Mesenchymal stem cell (in vitro differentiated cells and primary cell): ENCODE measurements at regions not wholly inside any gene's neighbourhood (a gene's known extent, or its start where the extent isn't known, plus 50 kb on each side); places are given as distances from the start of the nearest gene placed in this dataset.
A peak's percentile ranks its signal among the peaks of the same experiment; 100 is the strongest.

Source experiments
- DNase-seq: peaks from one replicate; pipeline ENCODE4 v3.0.0-alpha.2; 2013
- H2AFZ ChIP-seq: one replicate; pipeline ENCODE4 v1.6.1; 2013; ENCODE audit warnings: low read depth, mild to moderate bottlenecking, control low read depth, inconsistent platforms, low read length, moderate library complexity
- H2AK5ac ChIP-seq: 2 replicates; pipeline ENCODE4 v1.6.1; 2013; ENCODE audit warnings: low read length, moderate library complexity, mild to moderate bottlenecking, inconsistent platforms; ENCODE audit not compliant: severe bottlenecking
- H2BK120ac ChIP-seq: one replicate; pipeline ENCODE4 v1.6.1; 2013; ENCODE audit warnings: low read depth, mild to moderate bottlenecking, inconsistent platforms, low read length, moderate library complexity
- H2BK12ac ChIP-seq, 2 experiments: one replicate each; pipeline ENCODE4 v1.6.1; 2013; ENCODE audit warnings: inconsistent platforms in 2 of 2, low read length in 2 of 2, mild to moderate bottlenecking in 2 of 2, moderate library complexity in 2 of 2, control low read depth in 1 of 2
- H2BK15ac ChIP-seq: one replicate; pipeline ENCODE4 v1.6.1; 2013; ENCODE audit warnings: mild to moderate bottlenecking, low read depth, inconsistent platforms; ENCODE audit not compliant: poor library complexity, severe bottlenecking
- H2BK5ac ChIP-seq: 2 replicates; pipeline ENCODE4 v1.6.1; 2013; ENCODE audit warnings: low read depth, mild to moderate bottlenecking, low read length, control low read depth, inconsistent platforms; ENCODE audit not compliant: poor library complexity, severe bottlenecking
- H3K14ac ChIP-seq, 2 experiments: one replicate each; pipeline ENCODE4 v1.6.1; 2013; ENCODE audit warnings: inconsistent platforms in 2 of 2, low read length in 2 of 2, control low read depth in 1 of 2, mild to moderate bottlenecking in 1 of 2, moderate library complexity in 1 of 2
- H3K18ac ChIP-seq, 2 experiments: one replicate each; pipeline ENCODE4 v1.6.1; 2013; ENCODE audit warnings: inconsistent platforms in 2 of 2, low read length in 2 of 2, control low read depth in 1 of 2, low read depth in 1 of 2, mild to moderate bottlenecking in 1 of 2
- H3K23ac ChIP-seq, 2 experiments: one replicate each; pipeline ENCODE4 v1.6.1; 2013; ENCODE audit warnings: inconsistent platforms in 2 of 2, low read length in 2 of 2, mild to moderate bottlenecking in 2 of 2, moderate library complexity in 2 of 2, control low read depth in 1 of 2
- H3K27ac ChIP-seq: 2 replicates; pipeline ENCODE4 v1.5.1; 2013; ENCODE audit warnings: mild to moderate bottlenecking, moderate library complexity, low read length, control low read depth, inconsistent platforms; ENCODE audit not compliant: poor library complexity, severe bottlenecking
- H3K27me3 ChIP-seq, 2 experiments: 2 replicates each; pipeline versions ENCODE4 v1.6.1 to v1.7.0; 2013; ENCODE audit warnings: low read length in 2 of 2, mild to moderate bottlenecking in 2 of 2, moderate library complexity in 2 of 2, control low read depth in 1 of 2, inconsistent platforms in 1 of 2; ENCODE audit not compliant: control insufficient read depth in 1 of 2, insufficient read depth in 1 of 2
- H3K36me3 ChIP-seq, 2 experiments: 2 replicates each; pipeline versions ENCODE4 v1.6.1 to v1.7.0; 2013; ENCODE audit warnings: low read length in 2 of 2, control low read depth in 1 of 2, inconsistent platforms in 1 of 2, low read depth in 1 of 2, mild to moderate bottlenecking in 1 of 2; ENCODE audit not compliant: insufficient read depth in 2 of 2, control insufficient read depth in 1 of 2
- H3K4ac ChIP-seq, 2 experiments: one replicate each; pipeline ENCODE4 v1.6.1; 2013; ENCODE audit warnings: inconsistent platforms in 2 of 2, low read length in 2 of 2, mild to moderate bottlenecking in 2 of 2, moderate library complexity in 2 of 2, control low read depth in 1 of 2, low read depth in 1 of 2
- H3K4me1 ChIP-seq: 2 replicates; pipeline ENCODE4 v1.6.1; 2013; ENCODE audit warnings: low read depth, low read length, control low read depth; ENCODE audit not compliant: control insufficient read depth, insufficient read depth
- H3K4me2 ChIP-seq: 2 replicates; pipeline ENCODE4 v1.6.1; 2013; ENCODE audit warnings: low read length, mild to moderate bottlenecking, inconsistent platforms; ENCODE audit not compliant: poor library complexity, severe bottlenecking
- H3K4me3 ChIP-seq, 2 experiments: 2 replicates each; pipeline versions ENCODE4 v1.5.1 to v1.7.0; 2013; ENCODE audit warnings: low read length in 2 of 2, mild to moderate bottlenecking in 2 of 2, control low read depth in 1 of 2, low read depth in 1 of 2; ENCODE audit not compliant: insufficient read depth in 1 of 2
- H3K79me1 ChIP-seq: replicated peaks from 2 replicates; pipeline ENCODE4 v1.6.1; 2013; ENCODE audit warnings: mild to moderate bottlenecking, control low read depth, low read length, inconsistent platforms; ENCODE audit not compliant: poor library complexity, severe bottlenecking
- H3K9ac ChIP-seq: 2 replicates; pipeline ENCODE4 v1.7.0; 2013; ENCODE audit warnings: mild to moderate bottlenecking, low read length, moderate library complexity
- H3K9me3 ChIP-seq: 2 replicates; pipeline ENCODE4 v1.7.0; 2013; ENCODE audit warnings: mild to moderate bottlenecking, low read length; ENCODE audit not compliant: control insufficient read depth
- H4K8ac ChIP-seq: one replicate; pipeline ENCODE4 v1.6.1; 2013; ENCODE audit warnings: inconsistent platforms, mild to moderate bottlenecking, low read length, moderate library complexity
- H4K91ac ChIP-seq: one replicate; pipeline ENCODE4 v1.6.1; 2013; ENCODE audit warnings: mild to moderate bottlenecking, low read length, inconsistent platforms
- WGBS: methylation state at CpG from one replicate; pipeline ENCODE4 v1.1.7; 2013; ENCODE audit warnings: mixed read lengths; 5-methylcytosine and 5-hydroxymethylcytosine counted together

GRCh38 chr10:118957443-118957825, 72.1 kb upstream of the NANOS1 start:
- no peak overlapping the region for H3K23ac ChIP-seq
- 94% methylated on average over 5 of the region's 5 CpGs for WGBS
- H3K14ac ChIP-seq, result no peak overlapping the region
- H2AK5ac ChIP-seq, result no peak overlapping the region
- H4K91ac ChIP-seq, result no peak overlapping the region
- H2BK12ac ChIP-seq, result no peak overlapping the region
- no peaks in the 10 kb centered on the region for H3K36me3 ChIP-seq
- H3K27ac ChIP-seq, result no peak overlapping the region
- no peak overlapping the region for H3K4me2 ChIP-seq
- peaks cover 0 to 13% of the 10 kb centered on the region in 2 experiments for H3K27me3 ChIP-seq
- H2AFZ ChIP-seq, result no peak overlapping the region
- H3K9ac ChIP-seq, result no peak overlapping the region
- H4K8ac ChIP-seq, result no peak overlapping the region
- no peaks in the 10 kb centered on the region for H3K9me3 ChIP-seq
- H2BK5ac ChIP-seq, result no peak overlapping the region
- no peak overlapping the region for H3K18ac ChIP-seq
- H3K4me1 ChIP-seq, result peaks cover 10% of the 10 kb centered on the region
- no peak overlapping the region for H3K4ac ChIP-seq
- no peaks in the 10 kb centered on the region for H3K79me1 ChIP-seq
- no peak overlapping the region for H2BK15ac ChIP-seq
- no peak overlapping the region for H3K4me3 ChIP-seq
- DNase-seq, result no peak
- H2BK120ac ChIP-seq, result no peak overlapping the region

GRCh38 chr10:118957966-118958365, 71.5 kb upstream of the NANOS1 start:
- no peak overlapping the region for H2BK15ac ChIP-seq
- 98% methylated on average over 10 of the region's 12 CpGs for WGBS
- no peak for DNase-seq

GRCh38 chr10:118958559-118958958, 71.0 kb upstream of the NANOS1 start:
- no peak overlapping the region for H2BK12ac ChIP-seq
- no peak overlapping the region for H4K91ac ChIP-seq
- DNase-seq, result no peak
- no peak overlapping the region for H3K18ac ChIP-seq
- no peak overlapping the region for H3K23ac ChIP-seq
- H2BK15ac ChIP-seq, result no peak overlapping the region
- no peak overlapping the region for H3K9ac ChIP-seq
- no peak overlapping the region for H3K14ac ChIP-seq
- H3K9me3 ChIP-seq, result no peaks in the 10 kb centered on the region
- H3K27me3 ChIP-seq, result peaks cover 0 to 12% of the 10 kb centered on the region in 2 experiments
- peaks cover 10% of the 10 kb centered on the region for H3K4me1 ChIP-seq
- H4K8ac ChIP-seq, result no peak overlapping the region
- no peak overlapping the region for H2BK120ac ChIP-seq
- H2BK5ac ChIP-seq, result no peak overlapping the region
- H3K4ac ChIP-seq, result no peak overlapping the region
- H2AK5ac ChIP-seq, result no peak overlapping the region
- H3K4me2 ChIP-seq, result no peak overlapping the region
- no peaks in the 10 kb centered on the region for H3K79me1 ChIP-seq
- WGBS, result 98% methylated on average over 3 of the region's 5 CpGs
- no peak overlapping the region for H3K4me3 ChIP-seq
- H3K36me3 ChIP-seq, result no peaks in the 10 kb centered on the region
- no peak overlapping the region for H2AFZ ChIP-seq
- H3K27ac ChIP-seq, result no peak overlapping the region

More at GRCh38 chr10:118957966-118958365, 71.5 kb upstream of the NANOS1 start:
- H2AK5ac ChIP-seq, result no peak overlapping the region
- H3K4me1 ChIP-seq, result peaks cover 10% of the 10 kb centered on the region
- no peak overlapping the region for H2BK5ac ChIP-seq
- H3K27ac ChIP-seq, result no peak overlapping the region
- H3K9ac ChIP-seq, result no peak overlapping the region
- no peak overlapping the region for H3K4ac ChIP-seq
- no peak overlapping the region for H3K23ac ChIP-seq
- no peak overlapping the region for H2AFZ ChIP-seq
- H3K36me3 ChIP-seq, result no peaks in the 10 kb centered on the region
- H3K4me3 ChIP-seq, result no peak overlapping the region
- H4K8ac ChIP-seq, result no peak overlapping the region
- no peaks in the 10 kb centered on the region for H3K79me1 ChIP-seq
- peak overlapping the region in 1 of 2 experiments; percentile 24 for H2BK12ac ChIP-seq
- no peak overlapping the region for H2BK120ac ChIP-seq
- no peak overlapping the region for H3K18ac ChIP-seq
- H4K91ac ChIP-seq, result no peak overlapping the region
- no peak overlapping the region for H3K4me2 ChIP-seq
- peaks cover 0 to 13% of the 10 kb centered on the region in 2 experiments for H3K27me3 ChIP-seq
- H3K14ac ChIP-seq, result no peak overlapping the region
- H3K9me3 ChIP-seq, result no peaks in the 10 kb centered on the region

- no peak overlapping the region for H4K8ac ChIP-seq
- no peaks in the 10 kb centered on the region for H3K79me1 ChIP-seq
- no peak overlapping the region for H3K23ac ChIP-seq
- peaks cover 10% of the 10 kb centered on the region for H3K4me1 ChIP-seq
- no peak overlapping the region for H2BK120ac ChIP-seq
- no peak overlapping the region for H2BK15ac ChIP-seq
- peak overlapping the region; percentile 25 for H3K4me2 ChIP-seq
- DNase-seq, result peak; percentile 49
- peak overlapping the region; percentile 66 for H3K9ac ChIP-seq
- peaks cover 4% of the 10 kb centered on the region for H3K9me3 ChIP-seq
- H3K18ac ChIP-seq, result peak overlapping the region; percentile 45 to 87
- no peaks in the 10 kb centered on the region for H3K36me3 ChIP-seq
- no peak overlapping the region for H3K14ac ChIP-seq
- WGBS, result 59% methylated on average over 5 of the region's 10 CpGs
- H2BK5ac ChIP-seq, result no peak overlapping the region
- peak overlapping the region; percentile 75 for H4K91ac ChIP-seq
- H2BK12ac ChIP-seq, result peak overlapping the region; percentile 49 to 86
- H2AK5ac ChIP-seq, result no peak overlapping the region
- H3K27me3 ChIP-seq, result peaks cover 0 to 6% of the 10 kb centered on the region in 2 experiments
- H3K4me3 ChIP-seq, result peak overlapping the region in 1 of 2 experiments; percentile 65
- H2AFZ ChIP-seq, result no peak overlapping the region
- H3K4ac ChIP-seq, result peak overlapping the region in 1 of 2 experiments; percentile 32
- H3K27ac ChIP-seq, result no peak overlapping the region
These were observed 70.3 kb upstream of the NANOS1 start for GRCh38 chr10:118958984-118959925.
